ENCODE measurements at regions not wholly inside any gene's neighbourhood (a gene's known extent, or its start where the extent isn't known, plus 50 kb on each side); places are given as distances from the start of the nearest gene placed in this dataset.

GRCh38 chr15:70286113-70286806 lies 188.5 kb upstream of the TLE3 start:
- no peak for TF ChIP-seq CTCF (conservative IDR thresholded peaks at IDR 0.05; ENCODE audit: low read length)
- no peak for TF ChIP-seq EZH2phosphoT487 (IDR thresholded peaks at IDR 0.05; ENCODE audit: borderline replicate concordance, low read depth, low read length)

Data from OCI-LY7 (cell line).